Glutamatergic neuron (in vitro differentiated cells): ENCODE measurements at regions not wholly inside any gene's neighbourhood (a gene's known extent, or its start where the extent isn't known, plus 50 kb on each side); places are given as distances from the start of the nearest gene placed in this dataset.

Experiments used
- DNase-seq: peaks from one replicate; pipeline ENCODE4 v3.0.0; 2022
- H3K27ac Mint-ChIP-seq: one replicate; pipeline ENCODE4 v1.8.0; 2020; ENCODE audit warnings: mild to moderate bottlenecking, mixed read lengths, inconsistent platforms; ENCODE audit not compliant: unreplicated experiment
- H3K27me3 Mint-ChIP-seq: one replicate; pipeline ENCODE4 v1.8.0; 2020; ENCODE audit warnings: mild to moderate bottlenecking, moderate library complexity, mixed read lengths, inconsistent platforms; ENCODE audit not compliant: unreplicated experiment
- H3K36me3 Mint-ChIP-seq: one replicate; pipeline ENCODE4 v1.8.0; 2020; ENCODE audit warnings: mild to moderate bottlenecking, mixed read lengths, inconsistent platforms; ENCODE audit not compliant: unreplicated experiment
- H3K4me1 Mint-ChIP-seq: one replicate; pipeline ENCODE4 v1.8.0; 2020; ENCODE audit warnings: mild to moderate bottlenecking, low read depth, mixed read lengths, inconsistent platforms; ENCODE audit not compliant: unreplicated experiment
- H3K4me3 Mint-ChIP-seq: one replicate; pipeline ENCODE4 v1.8.0; 2020; ENCODE audit warnings: mild to moderate bottlenecking, mixed read lengths, inconsistent platforms; ENCODE audit not compliant: unreplicated experiment
- H3K9me3 Mint-ChIP-seq: one replicate; pipeline ENCODE4 v1.8.0; 2020; ENCODE audit warnings: mild to moderate bottlenecking, moderate library complexity, mixed read lengths, inconsistent platforms; ENCODE audit not compliant: unreplicated experiment
- CTCF ChIP-seq: fragments of 200-600 bp; sonication (generic); IDR thresholded peaks from one replicate; pipeline ENCODE4 v1.5.0; 2021; ENCODE audit not compliant: partially characterized antibody, unreplicated experiment

DNA sequence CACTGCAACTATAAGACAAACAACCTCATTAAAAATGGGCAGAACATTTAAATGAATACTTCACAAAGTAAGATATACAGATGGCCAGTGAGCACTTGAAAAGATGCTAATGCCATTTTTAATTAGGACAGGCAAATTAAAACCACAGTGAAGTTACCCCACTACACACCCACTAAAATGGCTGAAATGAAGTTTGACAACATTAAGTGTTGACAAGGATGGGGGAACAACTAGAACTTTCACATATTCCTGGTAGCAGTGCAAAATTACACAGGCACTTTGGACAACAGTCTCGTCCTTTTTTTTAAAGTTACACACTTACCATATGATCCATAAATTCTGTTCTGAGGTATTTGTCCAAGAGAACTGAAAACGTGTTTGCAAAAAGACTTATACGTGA is 278.9 kb upstream of the DIO3 start:
- no peaks in the 10 kb centered on the region for H3K4me1 Mint-ChIP-seq
- H3K36me3 Mint-ChIP-seq = no peaks in the 10 kb centered on the region
- H3K9me3 Mint-ChIP-seq = peaks cover 8% of the 10 kb centered on the region
- no peak overlapping the region for H3K27ac Mint-ChIP-seq
- no peak for DNase-seq
- no peaks in the 10 kb centered on the region for H3K27me3 Mint-ChIP-seq
- H3K4me3 Mint-ChIP-seq = no peak overlapping the region
- TF ChIP-seq CTCF = no peak

- DNase-seq = no peak
- H3K4me3 Mint-ChIP-seq = no peak overlapping the region
- no peaks in the 10 kb centered on the region for H3K36me3 Mint-ChIP-seq
- H3K27me3 Mint-ChIP-seq = no peaks in the 10 kb centered on the region
- TF ChIP-seq CTCF = no peak
- H3K27ac Mint-ChIP-seq = no peak overlapping the region
- H3K4me1 Mint-ChIP-seq = no peaks in the 10 kb centered on the region
- H3K9me3 Mint-ChIP-seq = peaks cover 11% of the 10 kb centered on the region
Observed at GRCh38 chr14:101284711-101285110, 276.6 kb upstream of the DIO3 start.

DNA sequence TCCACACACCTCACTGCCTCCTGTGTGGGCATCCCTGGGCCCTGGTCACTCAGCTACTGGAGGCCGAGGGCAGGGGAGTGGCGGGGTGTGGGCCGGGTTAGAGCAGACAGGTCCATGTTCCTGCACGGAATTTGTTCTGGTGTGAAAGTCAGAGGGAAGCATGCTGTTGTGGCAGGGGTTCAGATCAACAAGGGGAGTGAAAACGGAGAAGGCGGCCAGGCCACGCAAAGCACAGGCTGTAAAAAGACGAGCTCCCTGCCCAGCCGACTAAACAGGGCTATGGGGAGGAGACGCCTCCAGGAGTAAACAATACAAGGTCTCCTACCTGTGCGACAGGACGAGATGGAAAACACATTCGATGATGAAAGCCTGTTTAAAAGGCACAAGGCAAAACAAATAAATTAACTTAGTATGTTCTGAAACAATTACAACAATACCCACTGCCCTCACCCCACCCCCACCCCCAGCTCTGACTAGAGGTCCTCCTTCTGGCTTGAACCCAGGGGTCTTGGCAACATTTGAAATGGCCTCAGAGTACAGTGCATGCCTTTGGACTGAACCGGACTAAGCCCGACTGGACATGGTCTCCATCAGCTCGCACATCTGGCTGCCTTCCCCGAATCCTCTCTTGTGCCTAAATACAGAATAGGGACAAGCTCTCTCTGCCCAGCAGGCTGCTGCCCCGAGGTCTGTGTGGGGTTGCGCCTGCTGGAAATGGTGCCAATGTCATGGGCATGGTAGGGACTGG is 274.9 kb upstream of the DIO3 start:
- Mint-ChIP-seq H3K27me3 (no peaks in the 10 kb centered on the region), H3K4me3 (no peak overlapping the region), H3K36me3 (no peaks in the 10 kb centered on the region), H3K9me3 (peaks cover 11% of the 10 kb centered on the region), H3K27ac (no peak overlapping the region), H3K4me1 (no peaks in the 10 kb centered on the region)
- TF ChIP-seq CTCF = no peak
- no peak for DNase-seq

DNA sequence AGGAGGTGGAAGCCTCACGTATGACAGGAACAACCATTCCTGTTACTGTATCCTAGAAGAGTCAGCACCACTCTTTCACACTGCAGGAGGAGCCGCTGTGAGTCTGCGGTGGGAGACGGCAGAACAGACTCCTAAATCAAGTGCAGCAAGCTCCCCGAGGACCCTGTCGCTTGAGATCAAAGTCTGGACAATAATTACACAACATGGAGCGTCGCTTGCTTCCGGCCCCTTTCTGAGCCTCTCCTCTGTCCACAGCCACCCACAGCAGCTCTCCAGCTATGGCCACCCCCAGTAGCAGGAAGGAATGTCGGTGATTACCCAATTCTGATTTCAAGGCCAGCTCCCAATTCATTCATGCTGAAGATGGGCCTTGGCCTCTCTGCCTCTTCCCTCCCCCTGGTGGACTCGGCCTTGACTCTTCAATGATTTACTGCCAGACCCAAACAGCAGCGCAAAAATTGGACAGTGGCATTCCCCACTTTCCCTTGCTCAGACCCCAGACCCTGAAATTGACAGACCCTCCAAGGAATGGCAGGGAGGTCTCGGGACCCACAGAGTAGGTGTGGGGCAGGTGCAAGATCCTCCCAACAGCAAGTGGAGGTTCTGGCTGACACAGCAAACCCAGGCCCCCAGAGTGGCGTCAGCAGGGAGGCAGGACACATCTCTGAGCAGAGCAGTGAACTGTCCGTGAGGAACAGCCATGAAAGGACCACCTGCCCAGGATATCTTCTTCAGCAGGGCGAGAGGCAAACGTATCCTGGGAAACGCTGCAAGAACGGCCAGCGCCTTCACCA is 272.7 kb upstream of the DIO3 start:
- Mint-ChIP-seq H3K36me3 (no peaks in the 10 kb centered on the region), H3K27ac (no peak overlapping the region), H3K27me3 (no peaks in the 10 kb centered on the region), H3K9me3 (peaks cover 9% of the 10 kb centered on the region), H3K4me1 (no peaks in the 10 kb centered on the region), H3K4me3 (no peak overlapping the region)
- no peak for DNase-seq
- TF ChIP-seq CTCF = no peak

- Mint-ChIP-seq H3K36me3 (no peaks in the 10 kb centered on the region), H3K27ac (no peak overlapping the region)
Observed at GRCh38 chr14:101289230-101289690, 272.0 kb upstream of the DIO3 start.

More at GRCh38 chr14:101289230-101289690, 272.0 kb upstream of the DIO3 start:
- no peaks in the 10 kb centered on the region for H3K27me3 Mint-ChIP-seq
- no peak overlapping the region for H3K4me3 Mint-ChIP-seq
- no peak for TF ChIP-seq CTCF
- DNase-seq = no peak
- H3K4me1 Mint-ChIP-seq = no peaks in the 10 kb centered on the region
- peaks cover 9% of the 10 kb centered on the region for H3K9me3 Mint-ChIP-seq
